ENCODE measurements at regions not wholly inside any gene's neighbourhood (a gene's known extent, or its start where the extent isn't known, plus 50 kb on each side); places are given as distances from the start of the nearest gene placed in this dataset.

DNA sequence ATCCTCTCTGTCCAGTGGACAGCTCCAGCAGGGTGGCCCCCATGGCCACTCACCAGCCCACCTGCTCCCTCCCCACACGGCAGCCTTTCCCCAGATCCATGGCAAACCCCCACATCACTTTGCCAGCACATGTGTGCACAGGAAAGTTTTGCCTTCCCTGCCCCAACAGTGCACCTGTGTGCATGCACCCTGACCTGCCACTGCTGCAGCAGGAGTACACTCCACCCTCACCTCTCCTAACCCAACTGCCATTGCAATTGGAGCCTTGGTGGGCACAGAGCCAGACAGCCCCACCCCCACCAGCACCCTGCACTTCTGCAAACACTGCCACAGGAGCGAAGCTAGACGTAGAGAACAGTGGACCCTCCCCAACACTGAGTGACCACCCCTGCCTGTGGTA lies 308.9 kb downstream of the CEP170 start:
- no peak for TF ChIP-seq POLR2A (IDR thresholded peaks at IDR 0.05)
- no peak for TF ChIP-seq POLR2AphosphoS5 (IDR thresholded peaks at IDR 0.05)
- TF ChIP-seq, protein P1, sequence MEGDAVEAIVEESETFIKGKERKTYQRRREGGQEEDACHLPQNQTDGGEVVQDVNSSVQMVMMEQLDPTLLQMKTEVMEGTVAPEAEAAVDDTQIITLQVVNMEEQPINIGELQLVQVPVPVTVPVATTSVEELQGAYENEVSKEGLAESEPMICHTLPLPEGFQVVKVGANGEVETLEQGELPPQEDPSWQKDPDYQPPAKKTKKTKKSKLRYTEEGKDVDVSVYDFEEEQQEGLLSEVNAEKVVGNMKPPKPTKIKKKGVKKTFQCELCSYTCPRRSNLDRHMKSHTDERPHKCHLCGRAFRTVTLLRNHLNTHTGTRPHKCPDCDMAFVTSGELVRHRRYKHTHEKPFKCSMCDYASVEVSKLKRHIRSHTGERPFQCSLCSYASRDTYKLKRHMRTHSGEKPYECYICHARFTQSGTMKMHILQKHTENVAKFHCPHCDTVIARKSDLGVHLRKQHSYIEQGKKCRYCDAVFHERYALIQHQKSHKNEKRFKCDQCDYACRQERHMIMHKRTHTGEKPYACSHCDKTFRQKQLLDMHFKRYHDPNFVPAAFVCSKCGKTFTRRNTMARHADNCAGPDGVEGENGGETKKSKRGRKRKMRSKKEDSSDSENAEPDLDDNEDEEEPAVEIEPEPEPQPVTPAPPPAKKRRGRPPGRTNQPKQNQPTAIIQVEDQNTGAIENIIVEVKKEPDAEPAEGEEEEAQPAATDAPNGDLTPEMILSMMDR (IDR thresholded peaks at IDR 0.05), result no peak

Data from breast epithelium (tissue), 3 donors.